ENCODE measurements at regions not wholly inside any gene's neighbourhood (a gene's known extent, or its start where the extent isn't known, plus 50 kb on each side); places are given as distances from the start of the nearest gene placed in this dataset.

GRCh38 chr16:54821731-54822130 is 108.9 kb upstream of the IRX5 start:
- Mint-ChIP-seq H3K27ac (ENCODE audit: unreplicated experiment) (no peak overlapping the region), H3K4me1 (ENCODE audit: low read depth, unreplicated experiment) (no peaks in the 10 kb centered on the region), H3K4me3 (ENCODE audit: low read depth, unreplicated experiment) (no peak overlapping the region), H3K9me3 (ENCODE audit: low read depth, unreplicated experiment) (peaks cover 3% of the 10 kb centered on the region), H3K36me3 (ENCODE audit: insufficient read depth, unreplicated experiment) (no peaks in the 10 kb centered on the region), H3K27me3 (ENCODE audit: unreplicated experiment) (peaks cover 13% of the 10 kb centered on the region)
- DNase-seq: no peak
- intact Hi-C loops (cut with micrococcal nuclease; ENCODE audit: unreplicated experiment): no loop called here
- no peak for TF ChIP-seq CTCF (IDR thresholded peaks at IDR 0.05; ENCODE audit: unreplicated experiment)
- no TSS peak for BruUV-seq (replicated peaks)
- CTCF ChIA-PET: interaction anchor here (0.7 kb wide), 2 partner anchors 337 to 804 kb away, joined by 3 read pairs; no protein-coding TSS in a partner anchor

GRCh38 chr16:54817940-54818574 is 112.6 kb upstream of the IRX5 start:
- no peak for DNase-seq
- H3K36me3 Mint-ChIP-seq (ENCODE audit: insufficient read depth, unreplicated experiment): no peaks in the 10 kb centered on the region
- intact Hi-C loops (cut with micrococcal nuclease; ENCODE audit: unreplicated experiment): loop anchor here (10.0 kb wide), 1 partner anchor 873 kb away; no protein-coding TSS in a partner anchor
- BruUV-seq (replicated peaks): no TSS peak
- no peak overlapping the region for H3K27ac Mint-ChIP-seq (ENCODE audit: unreplicated experiment)
- no peak overlapping the region for H3K4me3 Mint-ChIP-seq (ENCODE audit: low read depth, unreplicated experiment)
- peaks cover 3% of the 10 kb centered on the region for H3K9me3 Mint-ChIP-seq (ENCODE audit: low read depth, unreplicated experiment)
- no peaks in the 10 kb centered on the region for H3K4me1 Mint-ChIP-seq (ENCODE audit: low read depth, unreplicated experiment)
- CTCF ChIA-PET: no interaction called here
- no peak for TF ChIP-seq CTCF (IDR thresholded peaks at IDR 0.05; ENCODE audit: unreplicated experiment)
- peaks cover 13% of the 10 kb centered on the region for H3K27me3 Mint-ChIP-seq (ENCODE audit: unreplicated experiment)

DNA sequence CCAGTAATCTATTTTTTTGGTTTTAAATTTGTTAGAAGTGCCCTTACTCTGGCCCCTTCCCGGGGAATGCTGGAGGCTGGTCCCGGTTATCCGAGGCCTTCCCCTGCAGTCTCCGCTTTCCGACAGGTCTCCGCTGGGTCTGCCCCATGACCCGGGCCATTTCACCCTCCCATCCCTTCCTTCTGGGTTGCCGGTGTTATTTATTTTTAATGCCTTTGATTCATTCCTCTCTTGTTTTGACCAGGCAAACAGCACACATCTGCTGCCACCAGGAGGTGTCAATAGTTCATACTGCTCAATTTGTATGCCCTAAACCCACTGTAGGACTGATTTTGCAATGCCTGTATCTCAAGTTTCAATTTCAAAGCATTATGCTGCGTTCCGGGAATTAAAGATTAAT is 113.2 kb upstream of the IRX5 start:
- H3K4me1 Mint-ChIP-seq (ENCODE audit: low read depth, unreplicated experiment): no peaks in the 10 kb centered on the region
- no TSS peak for BruUV-seq (replicated peaks)
- intact Hi-C loops (cut with micrococcal nuclease; ENCODE audit: unreplicated experiment): loop anchor here (10.0 kb wide), 1 partner anchor 873 kb away; no protein-coding TSS in a partner anchor
- H3K4me3 Mint-ChIP-seq (ENCODE audit: low read depth, unreplicated experiment): no peak overlapping the region
- no peak for TF ChIP-seq CTCF (IDR thresholded peaks at IDR 0.05; ENCODE audit: unreplicated experiment)
- peaks cover 13% of the 10 kb centered on the region for H3K27me3 Mint-ChIP-seq (ENCODE audit: unreplicated experiment)
- H3K27ac Mint-ChIP-seq (ENCODE audit: unreplicated experiment): no peak overlapping the region
- H3K36me3 Mint-ChIP-seq (ENCODE audit: insufficient read depth, unreplicated experiment): no peaks in the 10 kb centered on the region
- CTCF ChIA-PET: no interaction called here
- peaks cover 3% of the 10 kb centered on the region for H3K9me3 Mint-ChIP-seq (ENCODE audit: low read depth, unreplicated experiment)
- DNase-seq: peak; percentile 12

- BruUV-seq (replicated peaks): no TSS peak
- Mint-ChIP-seq H3K4me1 (ENCODE audit: low read depth, unreplicated experiment) (no peaks in the 10 kb centered on the region), H3K4me3 (ENCODE audit: low read depth, unreplicated experiment) (no peak overlapping the region), H3K9me3 (ENCODE audit: low read depth, unreplicated experiment) (peaks cover 3% of the 10 kb centered on the region), H3K36me3 (ENCODE audit: insufficient read depth, unreplicated experiment) (no peaks in the 10 kb centered on the region), H3K27me3 (ENCODE audit: unreplicated experiment) (peaks cover 13% of the 10 kb centered on the region), H3K27ac (ENCODE audit: unreplicated experiment) (no peak overlapping the region)
- intact Hi-C loops (cut with micrococcal nuclease; ENCODE audit: unreplicated experiment): loop anchor here (10.0 kb wide), 1 partner anchor 872 kb away; no protein-coding TSS in a partner anchor
- no peak for DNase-seq
- CTCF ChIA-PET: no interaction called here
- no peak for TF ChIP-seq CTCF (IDR thresholded peaks at IDR 0.05; ENCODE audit: unreplicated experiment)
Measured at GRCh38 chr16:54816471-54816870, 114.2 kb upstream of the IRX5 start.
